ENCODE measurements at regions not wholly inside any gene's neighbourhood (a gene's known extent, or its start where the extent isn't known, plus 50 kb on each side); places are given as distances from the start of the nearest gene placed in this dataset.

GRCh38 chr20:23166563-23166962, 80.4 kb upstream of the CD93 start (continued):
- TF ChIP-seq ZNF600 (tag by site-specific recombination; IDR thresholded peaks at IDR 0.05) (no peak), ZNF544 (tag by site-specific recombination; IDR thresholded peaks at IDR 0.05) (no peak), ZNF521 (tag by site-specific recombination; IDR thresholded peaks at IDR 0.05) (no peak), ZNF114 (tag by site-specific recombination; IDR thresholded peaks at IDR 0.05) (no peak), ZNF26 (tag by site-specific recombination; IDR thresholded peaks at IDR 0.05) (no peak)
- TF ChIP-seq, protein P1, sequence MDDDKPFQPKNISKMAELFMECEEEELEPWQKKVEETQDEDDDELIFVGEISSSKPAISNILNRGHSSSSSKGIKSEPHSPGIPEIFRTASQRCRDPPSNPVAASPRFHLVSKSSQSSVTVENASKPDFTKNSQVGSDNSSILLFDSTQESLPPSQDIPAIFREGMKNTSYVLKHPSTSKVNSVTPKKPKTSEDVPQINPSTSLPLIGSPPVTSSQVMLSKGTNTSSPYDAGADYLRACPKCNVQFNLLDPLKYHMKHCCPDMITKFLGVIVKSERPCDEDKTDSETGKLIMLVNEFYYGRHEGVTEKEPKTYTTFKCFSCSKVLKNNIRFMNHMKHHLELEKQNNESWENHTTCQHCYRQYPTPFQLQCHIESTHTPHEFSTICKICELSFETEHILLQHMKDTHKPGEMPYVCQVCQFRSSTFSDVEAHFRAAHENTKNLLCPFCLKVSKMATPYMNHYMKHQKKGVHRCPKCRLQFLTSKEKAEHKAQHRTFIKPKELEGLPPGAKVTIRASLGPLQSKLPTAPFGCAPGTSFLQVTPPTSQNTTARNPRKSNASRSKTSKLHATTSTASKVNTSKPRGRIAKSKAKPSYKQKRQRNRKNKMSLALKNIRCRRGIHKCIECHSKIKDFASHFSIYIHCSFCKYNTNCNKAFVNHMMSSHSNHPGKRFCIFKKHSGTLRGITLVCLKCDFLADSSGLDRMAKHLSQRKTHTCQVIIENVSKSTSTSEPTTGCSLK (tag by site-specific recombination; IDR thresholded peaks at IDR 0.05), result no peak
- TF ChIP-seq, protein P2, sequence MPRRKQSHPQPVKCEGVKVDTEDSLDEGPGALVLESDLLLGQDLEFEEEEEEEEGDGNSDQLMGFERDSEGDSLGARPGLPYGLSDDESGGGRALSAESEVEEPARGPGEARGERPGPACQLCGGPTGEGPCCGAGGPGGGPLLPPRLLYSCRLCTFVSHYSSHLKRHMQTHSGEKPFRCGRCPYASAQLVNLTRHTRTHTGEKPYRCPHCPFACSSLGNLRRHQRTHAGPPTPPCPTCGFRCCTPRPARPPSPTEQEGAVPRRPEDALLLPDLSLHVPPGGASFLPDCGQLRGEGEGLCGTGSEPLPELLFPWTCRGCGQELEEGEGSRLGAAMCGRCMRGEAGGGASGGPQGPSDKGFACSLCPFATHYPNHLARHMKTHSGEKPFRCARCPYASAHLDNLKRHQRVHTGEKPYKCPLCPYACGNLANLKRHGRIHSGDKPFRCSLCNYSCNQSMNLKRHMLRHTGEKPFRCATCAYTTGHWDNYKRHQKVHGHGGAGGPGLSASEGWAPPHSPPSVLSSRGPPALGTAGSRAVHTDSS (tag by site-specific recombination; IDR thresholded peaks at IDR 0.05), result no peak

DNA sequence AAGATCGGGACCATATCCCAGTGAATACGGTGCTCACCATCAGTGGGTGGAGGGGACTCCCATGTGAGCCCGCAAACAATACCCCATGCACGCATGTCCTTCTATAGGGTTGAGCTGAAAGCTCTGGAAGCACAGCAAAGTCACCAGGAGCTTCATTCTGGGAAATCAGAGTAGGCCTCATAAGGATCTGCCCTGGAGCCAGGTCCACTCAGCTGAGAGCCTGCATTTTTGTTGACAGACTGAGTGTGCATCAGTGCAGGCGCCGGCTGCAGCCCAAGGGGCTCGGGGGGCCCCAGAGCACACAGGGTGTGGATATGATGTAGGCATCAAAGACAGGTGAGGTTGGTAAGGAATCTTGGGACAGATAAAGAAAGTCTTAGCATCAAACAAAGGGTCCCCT, 79.8 kb upstream of the CD93 start:
- Histone ChIP-seq H3K4me1 (ENCODE audit: control insufficient read depth, insufficient read depth, low read length) (no peaks in the 10 kb centered on the region), H3K27ac (ENCODE audit: extremely low read depth, low read depth, low read length) (no peak overlapping the region), H3K9me3 (ENCODE audit: control insufficient read depth, insufficient read depth, low read depth, low read length) (no peaks in the 10 kb centered on the region), H3K36me3 (ENCODE audit: control insufficient read depth in 2 of 2, insufficient read depth in 1 of 2, low read length in 2 of 2) (no peaks in the 10 kb centered on the region), H3K4me3 (ENCODE audit: low read depth, low read length) (no peak overlapping the region)
- ChIA-PET POLR2A (no interaction called here), CTCF (interaction anchor here (0.5 to 1.2 kb wide), 2 partner anchors 8 to 175 kb away, joined by 3 to 4 read pairs; no protein-coding TSS in a partner anchor)
- no peak for TF ChIP-seq ZNF155 (tag by site-specific recombination; IDR thresholded peaks at IDR 0.05)
- TF ChIP-seq SCRT2 (tag by site-specific recombination; IDR thresholded peaks at IDR 0.05), result no peak
- TF ChIP-seq SP3 (tag by site-specific recombination; IDR thresholded peaks at IDR 0.05), result no peak
- TF ChIP-seq, protein P3, sequence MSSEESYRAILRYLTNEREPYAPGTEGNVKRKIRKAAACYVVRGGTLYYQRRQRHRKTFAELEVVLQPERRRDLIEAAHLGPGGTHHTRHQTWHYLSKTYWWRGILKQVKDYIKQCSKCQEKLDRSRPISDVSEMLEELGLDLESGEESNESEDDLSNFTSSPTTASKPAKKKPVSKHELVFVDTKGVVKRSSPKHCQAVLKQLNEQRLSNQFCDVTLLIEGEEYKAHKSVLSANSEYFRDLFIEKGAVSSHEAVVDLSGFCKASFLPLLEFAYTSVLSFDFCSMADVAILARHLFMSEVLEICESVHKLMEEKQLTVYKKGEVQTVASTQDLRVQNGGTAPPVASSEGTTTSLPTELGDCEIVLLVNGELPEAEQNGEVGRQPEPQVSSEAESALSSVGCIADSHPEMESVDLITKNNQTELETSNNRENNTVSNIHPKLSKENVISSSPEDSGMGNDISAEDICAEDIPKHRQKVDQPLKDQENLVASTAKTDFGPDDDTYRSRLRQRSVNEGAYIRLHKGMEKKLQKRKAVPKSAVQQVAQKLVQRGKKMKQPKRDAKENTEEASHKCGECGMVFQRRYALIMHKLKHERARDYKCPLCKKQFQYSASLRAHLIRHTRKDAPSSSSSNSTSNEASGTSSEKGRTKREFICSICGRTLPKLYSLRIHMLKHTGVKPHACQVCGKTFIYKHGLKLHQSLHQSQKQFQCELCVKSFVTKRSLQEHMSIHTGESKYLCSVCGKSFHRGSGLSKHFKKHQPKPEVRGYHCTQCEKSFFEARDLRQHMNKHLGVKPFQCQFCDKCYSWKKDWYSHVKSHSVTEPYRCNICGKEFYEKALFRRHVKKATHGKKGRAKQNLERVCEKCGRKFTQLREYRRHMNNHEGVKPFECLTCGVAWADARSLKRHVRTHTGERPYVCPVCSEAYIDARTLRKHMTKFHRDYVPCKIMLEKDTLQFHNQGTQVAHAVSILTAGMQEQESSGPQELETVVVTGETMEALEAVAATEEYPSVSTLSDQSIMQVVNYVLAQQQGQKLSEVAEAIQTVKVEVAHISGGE (tag by site-specific recombination; conservative IDR thresholded peaks at IDR 0.05; ENCODE audit: low read depth), result no peak
- no peak for TF ChIP-seq ZNF624 (tag by site-specific recombination; IDR thresholded peaks at IDR 0.05)
- no peak for TF ChIP-seq PRDM2 (tag by site-specific recombination; IDR thresholded peaks at IDR 0.05; ENCODE audit: borderline replicate concordance)
- no peak for TF ChIP-seq KLF16 (tag by site-specific recombination; IDR thresholded peaks at IDR 0.05)
- TF ChIP-seq YY1 (tag by site-specific recombination; IDR thresholded peaks at IDR 0.05), result no peak
- no peak for TF ChIP-seq TRIM28 (IDR thresholded peaks at IDR 0.05; ENCODE audit: borderline replicate concordance, low read length)
- TF ChIP-seq ZNF654 (tag by site-specific recombination; IDR thresholded peaks at IDR 0.05; ENCODE audit: low read depth), result no peak
- TF ChIP-seq ZSCAN18 (tag by site-specific recombination; IDR thresholded peaks at IDR 0.05), result no peak
- TF ChIP-seq ZNF585B (tag by site-specific recombination; IDR thresholded peaks at IDR 0.05), result no peak
- TF ChIP-seq ZBTB20 (tag by site-specific recombination; IDR thresholded peaks at IDR 0.05), result no peak
- TF ChIP-seq ZNF423 (tag by site-specific recombination; IDR thresholded peaks at IDR 0.05), result no peak
- TF ChIP-seq IKZF3 (tag by site-specific recombination; IDR thresholded peaks at IDR 0.05), result no peak
